ENCODE measurements at regions not wholly inside any gene's neighbourhood (a gene's known extent, or its start where the extent isn't known, plus 50 kb on each side); places are given as distances from the start of the nearest gene placed in this dataset.

- Histone ChIP-seq H2BK12ac (ENCODE audit: insufficient read length, low read depth, low read length) (no peak overlapping the region), H2BK120ac (ENCODE audit: low read depth, low read length, poor library complexity, severe bottlenecking) (no peak overlapping the region), H3K4me1 (ENCODE audit: insufficient read depth, low read length) (no peaks in the 10 kb centered on the region), H3K18ac (ENCODE audit: insufficient read length, low read depth, low read length) (no peak overlapping the region), H3K27ac (ENCODE audit: insufficient read length, low read depth, low read length) (no peak overlapping the region), H4K20me1 (ENCODE audit: control insufficient read depth, insufficient read depth, insufficient read length) (no peaks in the 10 kb centered on the region), H3T11ph (ENCODE audit: low read length) (no peak overlapping the region), H3K14ac (ENCODE audit: insufficient read depth, low read length) (no peak overlapping the region), H3K4ac (ENCODE audit: low read depth, low read length) (no peak overlapping the region), H3K9me3 (ENCODE audit: control insufficient read depth, low read depth, low read length) (no peaks in the 10 kb centered on the region), H3K79me2 (ENCODE audit: insufficient read depth, low read length) (no peaks in the 10 kb centered on the region), H3K23me2 (ENCODE audit: insufficient read length, low read depth, low read length, poor library complexity, severe bottlenecking) (no peaks in the 10 kb centered on the region), H2AFZ (ENCODE audit: low read length) (no peak overlapping the region), H3K79me1 (ENCODE audit: insufficient read depth, low read depth, low read length, poor library complexity, severe bottlenecking) (no peaks in the 10 kb centered on the region), H3K4me2 (ENCODE audit: insufficient read depth, insufficient read length, low read length) (no peak overlapping the region), H4K91ac (ENCODE audit: insufficient read length, low read depth, low read length) (no peak overlapping the region), H3K27me3 (ENCODE audit: insufficient read depth, low read length) (no peaks in the 10 kb centered on the region), H3K56ac (ENCODE audit: insufficient read length, low read depth, low read length) (no peak overlapping the region), H3K23ac (ENCODE audit: insufficient read length, low read depth, low read length) (no peak overlapping the region), H2BK20ac (ENCODE audit: low read depth, low read length, poor library complexity, severe bottlenecking) (no peak overlapping the region), H2BK5ac (ENCODE audit: insufficient read length, low read length) (no peak overlapping the region), H4K5ac (ENCODE audit: insufficient read length, low read depth, low read length) (no peak overlapping the region), H2AK5ac (ENCODE audit: insufficient read length, low read length) (no peak overlapping the region), H3K9ac (ENCODE audit: extremely low read depth, insufficient read length, low read length) (no peak overlapping the region), H2BK15ac (ENCODE audit: low read depth, low read length) (no peak overlapping the region), H4K8ac (replicated peaks; ENCODE audit: insufficient read length, low read depth, low read length) (no peak overlapping the region)
- no peak overlapping the region for H3K27ac Mint-ChIP-seq
- no peaks in the 10 kb centered on the region for H3K36me3 Mint-ChIP-seq (ENCODE audit: insufficient read depth in 1 of 3, low read depth in 3 of 3)
- no peaks in the 10 kb centered on the region for H3K27me3 Mint-ChIP-seq (ENCODE audit: low read depth)
- H3K9me3 Mint-ChIP-seq: no peaks in the 10 kb centered on the region; a peak in 1 of 5 replicates
- DNase-seq: no peak
- H3K4me3 Mint-ChIP-seq: no peak overlapping the region
- TF ChIP-seq CTCF (conservative IDR thresholded peaks at IDR 0.05): no peak
- H3K4me1 Mint-ChIP-seq: peaks cover 6 to 9% of the 10 kb centered on the region in 2 experiments
- no CpG with 5 or more reads among the region's 4 CpGs for WGBS (ENCODE audit: extremely low coverage, insufficient read length, low lambda C conversion rate)
These were observed 307.2 kb downstream of the CDH2 start for GRCh38 chr18:27869735-27870134.
